ENCODE measurements at regions not wholly inside any gene's neighbourhood (a gene's known extent, or its start where the extent isn't known, plus 50 kb on each side); places are given as distances from the start of the nearest gene placed in this dataset.

DNA sequence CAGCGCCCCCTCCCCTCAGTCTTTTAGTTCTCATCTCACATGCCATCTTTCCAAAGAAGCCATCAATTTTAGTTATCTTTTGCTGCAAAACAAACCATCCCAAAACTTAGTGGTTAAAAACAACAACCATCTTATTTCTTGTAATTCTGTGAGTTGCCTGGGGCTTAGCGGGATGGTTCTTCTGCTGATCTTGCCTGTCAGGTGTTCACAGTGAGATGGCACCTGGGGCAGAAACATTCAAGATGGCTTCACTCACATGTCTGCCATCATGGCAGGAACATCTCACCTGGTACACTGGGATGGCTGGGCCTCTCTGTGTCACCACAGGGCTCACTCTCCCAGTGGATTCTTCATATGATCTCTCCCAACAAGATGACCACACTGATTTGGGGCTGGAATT, 67.6 kb upstream of the KCNK12 start:
- H3K36me3 ChIP-seq (replicated peaks in 1 of 2), result no peaks in the 10 kb centered on the region
- H3K4me3 ChIP-seq, result no peak overlapping the region
- no peak for DNase-seq
- intact Hi-C loops (cut with DNase I), result no loop called here
- WGBS, 4 donors, result 89 to 91% (median 90%) methylated on average over 2 of the region's 2 CpGs
- no peaks in the 10 kb centered on the region for H3K9me3 ChIP-seq (replicated peaks in 1 of 3)
- TF ChIP-seq POLR2A (IDR thresholded peaks at IDR 0.05), result no peak
- TF ChIP-seq, protein P1, sequence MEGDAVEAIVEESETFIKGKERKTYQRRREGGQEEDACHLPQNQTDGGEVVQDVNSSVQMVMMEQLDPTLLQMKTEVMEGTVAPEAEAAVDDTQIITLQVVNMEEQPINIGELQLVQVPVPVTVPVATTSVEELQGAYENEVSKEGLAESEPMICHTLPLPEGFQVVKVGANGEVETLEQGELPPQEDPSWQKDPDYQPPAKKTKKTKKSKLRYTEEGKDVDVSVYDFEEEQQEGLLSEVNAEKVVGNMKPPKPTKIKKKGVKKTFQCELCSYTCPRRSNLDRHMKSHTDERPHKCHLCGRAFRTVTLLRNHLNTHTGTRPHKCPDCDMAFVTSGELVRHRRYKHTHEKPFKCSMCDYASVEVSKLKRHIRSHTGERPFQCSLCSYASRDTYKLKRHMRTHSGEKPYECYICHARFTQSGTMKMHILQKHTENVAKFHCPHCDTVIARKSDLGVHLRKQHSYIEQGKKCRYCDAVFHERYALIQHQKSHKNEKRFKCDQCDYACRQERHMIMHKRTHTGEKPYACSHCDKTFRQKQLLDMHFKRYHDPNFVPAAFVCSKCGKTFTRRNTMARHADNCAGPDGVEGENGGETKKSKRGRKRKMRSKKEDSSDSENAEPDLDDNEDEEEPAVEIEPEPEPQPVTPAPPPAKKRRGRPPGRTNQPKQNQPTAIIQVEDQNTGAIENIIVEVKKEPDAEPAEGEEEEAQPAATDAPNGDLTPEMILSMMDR (IDR thresholded peaks at IDR 0.05), result no peak
- peaks cover 0 to 1% of the 10 kb centered on the region in 2 donors for H3K4me1 ChIP-seq (replicated peaks in 1 of 2)
- H3K27me3 ChIP-seq, result no peaks in the 10 kb centered on the region
- H3K27ac ChIP-seq, result no peak overlapping the region

DNA sequence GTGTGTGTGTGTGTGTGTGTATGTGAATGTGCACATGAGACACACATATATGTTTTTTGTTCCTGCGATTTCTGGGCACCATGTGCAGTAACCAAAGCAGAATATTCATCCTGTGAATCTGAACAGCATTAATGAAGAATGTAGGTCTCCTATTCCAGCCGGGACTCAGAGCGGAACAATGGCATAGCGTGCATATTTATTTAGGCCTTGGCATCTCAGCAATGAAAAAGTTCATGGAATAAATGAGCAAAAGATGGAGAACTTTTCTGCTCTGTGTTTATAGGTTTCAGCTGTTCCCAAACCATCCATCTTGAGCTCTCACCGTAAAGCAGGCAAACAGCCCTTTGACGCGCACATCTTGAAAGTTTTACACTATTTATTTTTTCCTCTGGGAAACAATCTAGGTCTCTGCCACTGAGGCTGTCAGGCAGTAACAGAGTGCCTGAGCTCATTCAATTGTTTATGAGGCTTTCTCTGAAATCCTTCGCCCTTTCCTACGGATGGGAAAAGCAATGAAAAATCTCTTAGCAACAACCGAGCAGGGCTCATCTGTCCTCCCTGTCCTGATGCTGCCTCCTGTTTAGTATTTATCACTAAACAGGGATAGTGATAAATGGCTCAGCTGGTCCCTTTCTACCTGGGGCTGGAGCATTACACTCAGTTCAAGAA, 65.9 kb upstream of the KCNK12 start:
- Histone ChIP-seq H3K4me3 (no peak overlapping the region), H3K36me3 (replicated peaks in 1 of 2) (no peaks in the 10 kb centered on the region), H3K27ac (no peak overlapping the region), H3K9me3 (replicated peaks in 1 of 3) (no peaks in the 10 kb centered on the region), H3K27me3 (no peaks in the 10 kb centered on the region), H3K4me1 (replicated peaks in 1 of 2) (peaks cover 0 to 5% of the 10 kb centered on the region in 2 donors)
- intact Hi-C loops (cut with DNase I), result no loop called here
- WGBS, 4 donors, result 75 to 77% (median 76%) methylated on average over 10 of the region's 10 CpGs
- DNase-seq, result no peak
- TF ChIP-seq, protein P1 (IDR thresholded peaks at IDR 0.05), result no peak

DNA sequence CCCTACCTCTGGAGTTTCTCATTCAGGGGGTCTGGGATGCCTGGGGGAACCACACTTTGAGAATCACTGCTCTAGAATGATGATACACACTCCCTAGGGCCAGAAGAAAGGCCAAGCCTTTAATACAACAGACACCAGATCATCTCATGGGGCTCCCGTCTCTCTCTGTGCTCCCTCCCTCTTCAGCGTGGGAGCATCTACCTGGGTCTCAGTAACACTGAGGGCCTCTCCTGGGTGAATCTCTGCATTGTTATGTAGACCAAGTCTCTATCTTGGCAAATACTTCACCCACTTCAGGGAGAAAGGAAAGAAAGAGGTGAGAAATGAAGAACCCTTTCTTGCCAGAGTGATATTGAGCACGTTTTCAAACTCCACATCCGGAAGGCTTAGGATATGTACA, 65.4 kb upstream of the KCNK12 start:
- WGBS, 4 donors, result 81 to 89% (median 86%) methylated on average over 4 of the region's 4 CpGs
- no peak overlapping the region for H3K4me3 ChIP-seq
- H3K4me1 ChIP-seq (replicated peaks in 1 of 2), result peaks cover 0 to 5% of the 10 kb centered on the region in 2 donors
- no peak for DNase-seq
- H3K9me3 ChIP-seq (replicated peaks in 1 of 3), result no peaks in the 10 kb centered on the region
- intact Hi-C loops (cut with DNase I), result no loop called here
- TF ChIP-seq POLR2A (IDR thresholded peaks at IDR 0.05), result no peak
- TF ChIP-seq, protein P1 (IDR thresholded peaks at IDR 0.05), result no peak
- no peaks in the 10 kb centered on the region for H3K36me3 ChIP-seq (replicated peaks in 1 of 2)
- no peaks in the 10 kb centered on the region for H3K27me3 ChIP-seq
- no peak overlapping the region for H3K27ac ChIP-seq

DNA sequence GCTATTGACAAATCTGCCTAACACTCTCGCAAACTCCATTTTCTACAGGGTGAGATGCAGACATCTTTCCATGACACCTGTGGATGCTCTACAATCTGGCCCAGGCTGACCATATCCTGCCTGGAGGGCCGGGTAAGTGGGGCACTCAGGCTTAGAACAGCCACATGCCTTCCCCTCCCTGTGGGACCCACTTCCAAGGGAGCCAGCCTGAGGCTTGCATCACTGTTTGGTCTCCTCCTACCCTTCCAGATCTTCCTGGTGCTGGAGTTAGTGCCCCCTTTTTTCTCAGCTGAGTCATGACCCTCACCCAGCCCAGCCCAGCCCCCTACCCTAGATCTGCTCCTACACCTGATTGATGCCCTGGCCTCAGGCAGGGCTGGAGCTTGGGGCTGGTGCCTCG, 62.0 kb upstream of the KCNK12 start:
- DNase-seq, result no peak
- Histone ChIP-seq H3K4me3 (no peak overlapping the region), H3K36me3 (replicated peaks in 1 of 2) (no peaks in the 10 kb centered on the region), H3K4me1 (replicated peaks in 1 of 2) (peaks cover 0 to 5% of the 10 kb centered on the region in 2 donors), H3K27me3 (no peaks in the 10 kb centered on the region), H3K9me3 (replicated peaks in 1 of 3) (no peaks in the 10 kb centered on the region), H3K27ac (no peak overlapping the region)
- 53 to 75% (median 68%) methylated on average over 2 to 3 of the region's 3 CpGs for WGBS, 4 donors
- intact Hi-C loops (cut with DNase I), result no loop called here
- TF ChIP-seq, protein P1 (IDR thresholded peaks at IDR 0.05), result no peak
- no peak for TF ChIP-seq POLR2A (IDR thresholded peaks at IDR 0.05)
